HG03354 (cell line): ENCODE measurements at regions not wholly inside any gene's neighbourhood (a gene's known extent, or its start where the extent isn't known, plus 50 kb on each side); places are given as distances from the start of the nearest gene placed in this dataset.

ENCODE experiments used
- ATAC-seq: cut with Tn5 transposase; IDR thresholded peaks from one replicate; pipeline ENCODE4 v1.9.1; 2021; ENCODE audit warnings: mild to moderate bottlenecking; ENCODE audit not compliant: unreplicated experiment, poor library complexity, severe bottlenecking

GRCh38 chr3:182711261-182711683 lies 82.0 kb upstream of the ATP11B start:
- ATAC-seq = no peak

DNA sequence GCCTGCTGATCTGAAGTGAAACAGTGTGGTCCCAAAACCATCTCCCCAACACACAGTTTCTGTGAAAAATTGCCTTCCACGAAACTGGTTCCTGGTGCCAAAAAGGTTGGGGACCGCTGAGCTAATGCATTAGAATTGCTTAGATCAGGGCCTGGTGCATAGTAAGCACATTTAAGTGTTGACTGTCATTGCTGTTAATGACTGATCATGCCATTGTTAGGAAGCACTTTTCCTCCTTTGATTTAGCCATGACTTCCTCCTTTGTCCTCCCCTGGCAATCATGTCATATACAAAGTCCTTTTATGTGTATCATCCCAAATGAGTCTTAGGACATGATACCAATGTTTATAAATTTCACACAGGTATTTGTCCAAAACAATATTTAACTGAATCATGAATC lies 81.5 kb upstream of the ATP11B start:
- ATAC-seq = no peak

DNA sequence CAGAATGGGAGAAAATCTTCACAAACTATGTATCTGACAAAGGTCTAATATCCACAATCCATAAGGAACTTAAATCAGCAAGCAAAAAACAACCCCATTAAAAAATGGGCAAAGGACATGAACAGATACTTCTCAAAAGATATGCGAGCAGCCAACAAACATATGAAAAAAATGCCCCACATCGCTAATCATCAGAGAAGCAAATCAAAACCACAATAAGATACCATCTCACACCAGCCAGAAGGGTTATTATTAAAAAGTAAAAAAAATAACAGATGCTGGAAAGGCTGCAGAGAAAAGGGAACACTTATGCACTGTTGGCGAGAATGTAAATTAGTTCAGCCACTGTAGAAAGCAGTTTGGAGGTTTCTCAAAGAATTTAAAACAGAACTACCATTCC lies 80.2 kb upstream of the ATP11B start:
- ATAC-seq = no peak

DNA sequence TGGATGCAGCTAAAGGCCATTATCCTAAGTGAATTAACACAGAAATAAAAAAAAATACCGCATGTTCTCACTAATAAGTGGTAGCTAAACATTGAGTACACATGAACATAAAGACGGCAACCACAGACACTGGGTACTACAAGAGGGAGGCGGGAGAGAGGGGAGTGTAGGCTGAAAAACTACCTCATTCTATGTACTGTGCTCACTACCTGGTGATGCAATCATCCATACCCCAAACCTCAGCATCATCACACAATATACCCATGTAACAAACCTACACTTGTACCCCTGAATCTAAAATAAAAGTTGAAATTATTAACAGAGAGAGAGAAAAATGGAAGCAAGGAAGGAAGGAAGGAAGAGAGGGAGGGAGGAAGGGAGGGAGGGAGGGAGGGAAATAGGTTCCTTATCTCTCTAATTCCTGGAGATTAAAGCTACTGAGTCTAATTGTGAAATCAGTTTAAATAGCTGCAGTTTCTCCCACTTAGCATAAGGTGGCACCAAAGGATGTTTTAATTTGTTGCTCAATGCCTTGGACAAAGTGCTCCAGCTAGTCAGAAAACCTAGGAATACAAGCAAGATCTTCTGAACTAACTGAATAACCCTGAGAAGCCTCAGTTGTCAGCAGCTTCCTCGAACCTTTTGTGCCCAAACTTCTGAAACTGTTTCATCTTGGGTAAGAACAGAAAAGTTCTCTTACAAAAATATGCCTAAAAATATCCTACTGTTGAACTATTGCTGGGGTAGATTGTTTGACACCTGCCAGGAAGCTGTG lies 79.4 kb upstream of the ATP11B start:
- peak; percentile 58 for ATAC-seq

DNA sequence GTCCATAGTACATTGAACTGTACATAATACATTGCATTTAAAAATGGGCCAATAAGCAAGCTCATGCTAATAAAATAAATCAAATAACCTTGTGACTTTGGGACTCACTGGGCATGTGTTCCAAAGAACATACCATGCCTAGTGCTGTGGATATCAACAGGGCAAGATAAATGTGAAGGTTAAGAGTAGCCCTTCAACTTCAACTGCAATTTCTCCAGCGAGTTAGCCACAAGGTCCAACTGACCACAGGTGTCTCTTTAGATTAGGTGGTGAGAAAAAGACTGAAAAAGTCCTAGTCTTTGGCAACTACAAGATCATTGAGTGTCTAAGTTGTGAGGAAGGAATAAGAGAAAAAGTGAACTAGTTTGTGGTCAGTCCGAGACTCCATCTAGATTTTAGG lies 78.3 kb upstream of the ATP11B start:
- ATAC-seq = no peak

- ATAC-seq = peak; percentile 45
These were observed 77.1 kb upstream of the ATP11B start for GRCh38 chr3:182716114-182716688.

- ATAC-seq = peak; percentile 89
These were observed 76.1 kb upstream of the ATP11B start for GRCh38 chr3:182717216-182717615.

DNA sequence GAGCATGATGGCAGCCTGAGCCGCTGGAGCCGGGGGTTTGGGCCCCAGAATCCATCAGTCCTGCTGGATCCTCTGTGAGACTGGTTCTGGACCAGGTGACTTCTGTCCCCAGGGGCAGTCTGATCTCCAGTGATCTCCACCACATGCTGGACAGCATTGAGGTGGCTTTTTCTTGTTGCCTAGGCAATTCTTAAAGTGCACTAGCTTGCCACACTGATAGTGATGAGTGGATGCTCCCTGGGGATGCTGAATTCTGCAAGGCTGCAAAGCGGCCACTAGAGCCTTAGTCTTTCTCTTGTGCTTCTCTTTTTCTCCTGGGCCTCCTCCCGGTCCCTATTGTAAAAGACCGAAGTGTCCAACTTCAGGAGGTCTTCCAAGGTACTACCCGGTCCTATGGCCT lies 70.4 kb upstream of the ATP11B start:
- no peak for ATAC-seq

DNA sequence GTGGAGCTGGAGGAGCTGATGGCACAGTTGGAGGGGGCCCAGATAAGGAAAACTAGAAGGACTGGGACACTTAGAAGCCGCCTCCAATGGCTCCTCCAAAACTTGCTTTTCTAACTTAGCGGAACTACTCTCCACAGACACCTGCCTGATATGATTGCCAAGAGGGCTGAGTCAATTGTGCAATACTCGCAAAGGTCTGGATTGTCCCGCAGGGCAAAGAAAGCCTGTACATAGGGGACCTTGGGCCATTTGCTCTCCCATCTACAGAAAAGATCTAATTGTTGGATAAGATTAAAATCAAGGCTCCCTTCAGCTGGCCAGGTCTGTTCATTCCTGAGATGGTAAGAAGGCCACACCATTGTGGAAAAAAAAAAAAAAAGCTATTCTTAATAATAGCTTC lies 69.7 kb upstream of the ATP11B start:
- ATAC-seq = no peak

GRCh38 chr3:182725372-182726251 lies 67.7 kb upstream of the ATP11B start:
- ATAC-seq = no peak

DNA sequence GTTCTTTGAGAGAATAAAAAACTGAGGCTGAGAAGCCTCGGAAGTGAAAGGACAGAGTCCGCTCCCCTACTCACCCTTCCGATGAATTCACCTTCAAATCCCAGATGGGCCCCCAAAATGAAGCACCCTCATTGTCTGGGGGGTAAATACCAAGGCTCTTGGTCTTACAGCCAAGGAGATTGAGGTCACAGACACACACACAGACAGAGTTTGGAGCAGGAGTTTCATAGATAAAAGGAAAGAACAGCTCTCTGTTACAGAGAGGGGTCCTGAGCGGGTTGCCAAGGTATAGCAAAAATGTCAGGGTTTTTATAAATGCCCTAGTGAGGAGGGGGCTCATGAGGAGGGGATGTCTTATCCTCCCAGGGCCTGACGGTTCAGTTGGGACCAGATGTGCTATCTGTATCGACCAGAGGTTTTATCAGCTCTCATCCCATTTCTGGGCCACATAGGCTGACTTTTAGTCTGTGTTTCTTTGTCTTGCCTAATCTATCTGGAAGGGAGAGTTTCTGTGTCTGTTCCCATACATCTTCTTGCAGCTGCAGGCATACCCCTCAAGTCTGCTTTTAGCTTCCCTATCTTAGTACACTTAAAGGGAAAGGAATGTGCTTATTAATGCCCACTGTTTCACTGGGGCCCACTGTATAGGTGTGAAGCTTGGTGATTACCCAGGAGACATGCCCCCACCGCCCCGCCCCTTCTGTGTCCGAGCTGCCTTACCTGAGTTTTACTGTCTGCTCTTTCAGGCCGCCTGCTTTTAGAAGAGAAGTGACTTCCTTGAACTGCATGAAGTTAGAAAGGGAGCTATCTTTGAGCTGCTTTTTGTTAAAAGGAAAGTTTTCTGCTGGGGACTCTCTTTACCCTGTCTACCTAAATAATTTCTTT lies 66.8 kb upstream of the ATP11B start:
- ATAC-seq = no peak

GRCh38 chr3:182728238-182728637 lies 65.1 kb upstream of the ATP11B start:
- no peak for ATAC-seq

GRCh38 chr3:182729903-182730674 lies 63.2 kb upstream of the ATP11B start:
- peak; percentile 78 for ATAC-seq

- ATAC-seq = peak; percentile 41
These were observed 62.6 kb upstream of the ATP11B start for GRCh38 chr3:182730675-182731042.

GRCh38 chr3:182731764-182732163 lies 61.5 kb upstream of the ATP11B start:
- no peak for ATAC-seq

DNA sequence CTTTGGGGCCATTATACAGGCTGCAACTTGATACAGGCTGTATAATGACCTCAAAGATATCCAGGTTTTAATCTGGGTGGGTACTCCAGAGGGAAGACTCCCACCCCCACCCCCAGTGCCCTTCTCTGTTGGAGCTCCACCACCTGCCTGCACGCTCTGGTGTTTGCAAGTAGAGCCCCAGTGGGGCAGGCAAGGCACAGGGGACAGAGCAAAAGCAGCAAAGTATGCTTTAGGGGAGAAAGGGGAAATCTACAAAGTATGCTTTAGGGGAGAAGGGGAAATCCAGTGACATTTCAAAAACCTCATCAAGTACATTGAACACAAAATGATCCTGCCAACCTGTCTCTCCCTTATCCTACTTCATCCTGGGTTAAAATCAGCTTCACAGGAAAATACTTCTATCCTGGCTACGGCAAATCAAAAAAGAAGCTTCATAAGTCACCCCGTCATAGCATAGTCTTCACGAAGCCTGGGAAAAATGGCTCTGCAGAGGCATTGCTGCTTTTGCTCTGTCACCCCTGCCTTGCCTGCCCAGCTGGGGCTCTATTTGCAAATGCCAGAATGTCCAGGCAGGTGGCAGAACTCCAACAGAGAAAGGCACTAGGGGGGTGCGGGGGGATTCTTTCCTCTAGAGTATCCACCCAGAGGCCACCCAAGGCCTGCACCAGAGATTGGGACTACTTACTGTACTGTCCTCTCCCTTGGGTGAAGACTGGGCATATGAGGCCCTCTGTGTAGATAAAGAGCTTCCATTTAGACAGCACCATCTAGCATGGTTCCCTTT lies 60.9 kb upstream of the ATP11B start:
- ATAC-seq = no peak

- ATAC-seq = no peak
These were observed 57.6 kb upstream of the ATP11B start for GRCh38 chr3:182735672-182736071.

DNA sequence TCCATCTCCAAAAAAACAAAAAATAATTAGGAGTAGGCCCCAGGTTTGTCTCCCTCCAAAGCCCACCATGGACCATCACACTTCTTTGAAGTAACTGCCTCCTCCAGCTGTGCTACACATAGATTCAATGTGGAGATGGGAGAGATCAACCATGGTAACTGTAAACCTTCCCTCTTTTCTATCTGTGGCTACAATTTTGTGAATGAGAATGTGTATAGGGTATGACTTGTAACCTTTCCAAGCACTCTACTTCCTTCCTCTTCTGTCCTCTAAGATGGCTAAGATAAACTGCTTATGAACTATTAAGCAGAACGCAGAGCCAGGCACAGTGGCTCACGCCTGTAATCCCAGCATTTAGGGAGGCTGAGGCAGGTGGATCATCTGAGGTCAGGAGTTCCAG lies 55.5 kb upstream of the ATP11B start:
- ATAC-seq = no peak
